Stimulated activated naive CD8-positive, alpha-beta T cell treated with anti-CD3 and anti-CD28 coated beads, Interleukin-15, amount 100 ng/mL, for 72 hours (primary cell): ENCODE measurements at regions not wholly inside any gene's neighbourhood (a gene's known extent, or its start where the extent isn't known, plus 50 kb on each side); places are given as distances from the start of the nearest gene placed in this dataset.
"Not testable (repeated sequence)": the region's sequence is repeated elsewhere in the genome, so short reads cannot be mapped to it uniquely, and the experiment has no call there.

ENCODE experiments used
- ATAC-seq: fragments of 150-1000 bp; cut with Tn5 transposase; 2 replicates; pipeline ENCODE4 v1.10.0; 2021; ENCODE audit warnings: mild to moderate bottlenecking, moderate library complexity
- DNase-seq, 2 donors: peaks; one replicate each; pipeline ENCODE4 v3.0.0; 2021 to 2022
- H3K27ac Mint-ChIP-seq, 2 donors: one replicate each; pipeline ENCODE4 v1.8.0; 2022; ENCODE audit warnings: mild to moderate bottlenecking in 2 of 2, mixed read lengths in 2 of 2, moderate library complexity in 2 of 2
- H3K27me3 Mint-ChIP-seq: one replicate; pipeline ENCODE4 v1.8.0; 2022; ENCODE audit warnings: mixed read lengths
- H3K4me1 Mint-ChIP-seq: one replicate; pipeline ENCODE4 v1.8.0; 2022; ENCODE audit warnings: mild to moderate bottlenecking, mixed read lengths
- H3K4me3 Mint-ChIP-seq, 2 donors: one replicate each; pipeline ENCODE4 v1.8.0; 2022; ENCODE audit warnings: mild to moderate bottlenecking in 2 of 2, mixed read lengths in 2 of 2, moderate library complexity in 1 of 2
- H3K9me3 Mint-ChIP-seq, 2 donors: one replicate each; pipeline ENCODE4 v1.8.0; 2022; ENCODE audit warnings: mixed read lengths in 2 of 2

DNA sequence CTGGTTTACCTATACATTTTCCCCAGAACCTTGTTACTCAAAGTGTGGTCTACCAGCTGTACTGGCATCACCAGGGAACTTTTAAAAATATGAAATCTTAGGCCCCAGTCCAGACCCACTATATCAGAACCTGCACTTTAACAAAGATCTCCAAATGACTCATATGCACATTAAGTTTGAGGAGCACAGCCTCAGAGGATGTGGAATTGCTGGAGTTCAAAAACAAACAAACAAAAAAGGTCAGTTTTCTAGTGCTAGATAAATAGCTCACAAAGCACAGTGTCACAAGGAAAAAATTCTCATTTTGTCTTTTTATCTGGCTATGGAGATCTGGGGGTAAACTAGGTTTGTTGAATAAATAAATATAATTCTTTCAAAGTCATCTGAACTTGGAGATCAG lies 68.9 kb upstream of the ANKRD55 start:
- DNase-seq (no peak), ATAC-seq (no peak)
- Mint-ChIP-seq H3K9me3 (peaks cover 9 to 10% of the 10 kb centered on the region in 2 donors), H3K27me3 (no peaks in the 10 kb centered on the region), H3K4me3 (no peak overlapping the region), H3K27ac (no peak overlapping the region), H3K4me1 (no peaks in the 10 kb centered on the region)

DNA sequence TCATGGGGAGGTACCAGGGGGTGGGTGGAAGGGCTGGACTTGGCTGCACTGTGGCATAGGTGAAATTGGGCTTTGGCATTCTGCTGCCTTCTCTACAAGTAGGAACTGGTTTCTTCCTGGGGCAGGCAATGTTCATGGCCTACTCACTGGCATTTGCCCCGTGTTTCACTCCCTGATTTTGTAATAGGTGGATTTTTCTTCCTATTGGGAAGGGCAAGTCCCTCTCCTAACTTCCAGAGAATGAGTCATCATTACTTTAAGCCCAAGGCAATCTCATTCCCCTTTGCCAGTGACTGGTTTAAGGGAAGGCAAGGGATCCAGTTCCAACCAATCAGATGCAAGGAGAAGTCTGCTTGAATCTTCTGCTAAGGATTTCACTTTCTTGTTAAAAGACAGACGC lies 67.9 kb upstream of the ANKRD55 start:
- H3K27ac Mint-ChIP-seq = no peak overlapping the region
- H3K27me3 Mint-ChIP-seq = no peaks in the 10 kb centered on the region
- DNase-seq (no peak), ATAC-seq (no peak)
- peaks cover 2 to 6% of the 10 kb centered on the region in 2 donors for H3K9me3 Mint-ChIP-seq
- H3K4me1 Mint-ChIP-seq = no peaks in the 10 kb centered on the region
- no peak overlapping the region for H3K4me3 Mint-ChIP-seq

DNA sequence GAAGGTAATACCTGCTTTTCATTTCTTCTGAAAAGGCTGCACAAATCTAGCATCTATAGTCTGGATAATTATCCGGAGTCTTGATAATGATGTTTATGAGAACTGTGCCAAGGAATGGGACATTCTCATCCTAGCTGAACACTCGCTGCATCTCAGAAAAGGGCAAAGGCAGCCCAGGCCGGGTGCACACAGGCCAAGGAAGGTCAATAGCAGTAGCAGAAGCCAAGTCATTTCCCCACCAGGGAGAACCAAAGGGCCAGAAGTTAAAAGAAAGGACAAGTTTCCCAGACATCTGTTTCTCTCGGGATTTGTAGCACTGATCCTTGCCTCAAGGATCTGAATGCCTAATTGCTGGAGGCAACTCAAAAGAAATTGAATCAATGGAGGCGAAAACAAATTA lies 66.1 kb upstream of the ANKRD55 start:
- DNase-seq = no peak
- Mint-ChIP-seq H3K27ac (no peak overlapping the region), H3K4me3 (no peak overlapping the region), H3K4me1 (no peaks in the 10 kb centered on the region), H3K9me3 (peaks cover 0 to 4% of the 10 kb centered on the region in 2 donors), H3K27me3 (no peaks in the 10 kb centered on the region)
- no peak for ATAC-seq

DNA sequence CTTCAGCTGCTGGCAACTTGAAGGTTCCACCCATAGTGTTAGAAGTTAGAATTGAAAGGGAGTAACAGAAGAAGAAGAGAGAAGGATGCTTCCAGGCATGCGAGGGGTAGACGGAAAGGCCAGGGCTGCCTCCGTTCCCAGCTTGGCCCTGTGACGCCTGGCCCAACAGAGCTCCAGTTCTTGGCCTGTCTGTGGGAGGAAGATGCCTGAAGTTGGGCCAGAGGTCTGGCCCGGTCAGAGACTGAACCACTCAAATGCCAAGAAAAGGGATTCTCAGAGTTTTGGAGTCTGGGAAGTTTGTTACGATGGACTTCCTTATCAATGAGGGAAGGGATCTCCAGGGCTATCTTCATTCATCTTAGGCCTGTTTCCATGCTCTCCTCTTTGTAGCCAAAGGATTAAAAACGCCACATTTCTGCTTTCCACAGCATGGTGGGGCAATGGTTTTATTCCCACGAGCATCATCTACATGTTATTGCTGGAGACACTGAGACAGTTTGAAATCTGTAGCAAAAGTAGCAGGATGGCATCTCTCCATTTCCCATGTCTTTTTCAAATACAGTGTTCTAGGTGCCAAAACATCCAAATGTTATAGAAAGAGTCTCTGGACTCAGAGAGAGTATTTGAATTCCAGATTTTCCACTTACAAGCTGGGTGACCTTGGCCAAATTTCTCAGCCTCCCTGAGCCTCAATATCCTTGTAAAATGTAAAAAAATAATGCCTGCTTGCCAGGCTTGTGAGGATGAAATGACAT lies 65.4 kb upstream of the ANKRD55 start:
- Mint-ChIP-seq H3K27me3 (no peaks in the 10 kb centered on the region), H3K9me3 (peaks cover 0 to 6% of the 10 kb centered on the region in 2 donors), H3K4me1 (no peaks in the 10 kb centered on the region), H3K4me3 (no peak overlapping the region), H3K27ac (no peak overlapping the region)
- no peak for ATAC-seq
- DNase-seq = no peak

DNA sequence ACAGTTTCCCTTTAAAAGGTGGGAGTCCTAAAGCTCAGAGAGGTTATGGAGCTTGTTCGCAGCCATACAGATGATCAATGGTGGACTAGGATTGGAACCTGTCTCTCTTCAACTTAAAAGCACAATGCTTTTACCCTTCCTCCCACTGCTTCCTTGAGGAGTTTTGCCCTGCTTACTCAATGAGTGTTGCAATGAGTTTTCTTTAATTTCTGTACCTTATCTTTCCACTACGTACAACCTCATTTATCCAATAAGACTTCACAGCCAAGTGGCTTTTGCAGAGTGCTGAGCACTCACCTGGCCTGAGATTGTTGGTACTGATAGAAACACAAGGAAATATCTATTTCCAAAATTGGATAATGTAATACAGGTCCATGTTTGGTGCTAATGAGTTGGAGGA lies 64.7 kb upstream of the ANKRD55 start:
- Mint-ChIP-seq H3K4me3 (no peak overlapping the region), H3K27me3 (no peaks in the 10 kb centered on the region), H3K9me3 (peaks cover 0 to 6% of the 10 kb centered on the region in 2 donors), H3K27ac (no peak overlapping the region), H3K4me1 (no peaks in the 10 kb centered on the region)
- no peak for DNase-seq
- no peak for ATAC-seq

DNA sequence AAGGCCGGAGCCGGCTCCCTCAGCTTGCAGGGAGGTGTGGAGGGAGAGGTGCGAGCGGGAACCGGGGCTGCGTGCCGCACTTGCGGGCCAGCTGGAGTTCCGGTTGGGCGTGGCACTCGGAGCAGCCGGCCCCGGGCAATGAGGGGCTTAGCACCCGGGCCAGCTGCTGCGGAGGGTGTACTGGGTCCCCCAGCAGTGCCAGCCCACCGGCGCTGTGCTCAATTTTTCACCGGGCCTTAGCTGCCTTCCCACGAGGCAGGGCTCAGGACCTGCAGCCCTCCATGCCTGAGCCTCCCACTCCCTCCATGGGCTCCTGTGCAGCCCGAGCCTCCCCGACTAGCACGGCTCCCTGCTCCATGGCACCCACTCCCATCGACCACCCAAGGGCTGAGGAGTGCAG lies 62.2 kb upstream of the ANKRD55 start:
- ATAC-seq, DNase-seq, H3K4me3 Mint-ChIP-seq, H3K9me3 Mint-ChIP-seq, H3K4me1 Mint-ChIP-seq, H3K27ac Mint-ChIP-seq, H3K27me3 Mint-ChIP-seq: not testable (repeated sequence)

DNA sequence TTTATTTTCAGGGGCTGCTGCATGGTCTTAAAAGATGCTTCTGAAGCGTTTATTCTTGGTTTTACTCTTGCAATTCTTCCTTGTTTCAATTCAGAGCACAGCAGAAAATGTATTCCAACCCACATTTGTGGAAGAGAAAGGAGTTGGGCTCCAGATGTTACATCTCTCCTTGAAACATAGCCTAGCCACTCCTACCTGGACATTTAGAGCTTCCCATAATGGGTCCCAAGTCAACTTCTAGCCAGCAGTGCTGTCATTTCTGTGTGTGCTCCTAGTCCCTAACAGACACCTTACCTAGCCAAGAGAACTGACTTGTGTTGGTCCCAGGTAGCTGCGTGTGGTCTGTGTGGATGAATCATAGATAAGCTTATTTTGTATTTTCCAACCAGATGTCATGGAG lies 61.2 kb upstream of the ANKRD55 start:
- Mint-ChIP-seq H3K27me3 (no peaks in the 10 kb centered on the region), H3K4me3 (no peak overlapping the region), H3K9me3 (peaks cover 0 to 6% of the 10 kb centered on the region in 2 donors), H3K4me1 (peaks cover 7% of the 10 kb centered on the region), H3K27ac (no peak overlapping the region)
- ATAC-seq = no peak
- DNase-seq = no peak

DNA sequence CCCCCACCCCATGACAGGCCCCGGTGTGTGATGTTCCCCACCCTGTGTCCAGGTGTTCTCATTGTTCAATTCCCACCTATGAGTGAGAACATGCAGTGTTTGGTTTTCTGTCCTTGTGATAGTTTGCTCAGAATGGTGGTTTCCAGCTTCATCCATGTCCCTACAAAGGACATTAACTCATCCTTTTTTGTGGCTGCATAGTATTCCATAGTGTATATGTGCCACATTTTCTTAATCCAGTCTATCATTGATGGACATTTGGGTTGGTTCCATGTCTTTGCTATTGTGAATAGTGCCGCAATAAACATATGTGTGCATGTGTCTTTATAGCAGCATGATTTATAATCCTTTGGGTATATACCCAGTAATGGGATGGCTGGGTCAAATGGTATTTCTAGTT lies 59.7 kb upstream of the ANKRD55 start:
- not testable (repeated sequence) for H3K4me3 Mint-ChIP-seq, H3K9me3 Mint-ChIP-seq, DNase-seq, H3K27me3 Mint-ChIP-seq, H3K27ac Mint-ChIP-seq, H3K4me1 Mint-ChIP-seq, ATAC-seq

DNA sequence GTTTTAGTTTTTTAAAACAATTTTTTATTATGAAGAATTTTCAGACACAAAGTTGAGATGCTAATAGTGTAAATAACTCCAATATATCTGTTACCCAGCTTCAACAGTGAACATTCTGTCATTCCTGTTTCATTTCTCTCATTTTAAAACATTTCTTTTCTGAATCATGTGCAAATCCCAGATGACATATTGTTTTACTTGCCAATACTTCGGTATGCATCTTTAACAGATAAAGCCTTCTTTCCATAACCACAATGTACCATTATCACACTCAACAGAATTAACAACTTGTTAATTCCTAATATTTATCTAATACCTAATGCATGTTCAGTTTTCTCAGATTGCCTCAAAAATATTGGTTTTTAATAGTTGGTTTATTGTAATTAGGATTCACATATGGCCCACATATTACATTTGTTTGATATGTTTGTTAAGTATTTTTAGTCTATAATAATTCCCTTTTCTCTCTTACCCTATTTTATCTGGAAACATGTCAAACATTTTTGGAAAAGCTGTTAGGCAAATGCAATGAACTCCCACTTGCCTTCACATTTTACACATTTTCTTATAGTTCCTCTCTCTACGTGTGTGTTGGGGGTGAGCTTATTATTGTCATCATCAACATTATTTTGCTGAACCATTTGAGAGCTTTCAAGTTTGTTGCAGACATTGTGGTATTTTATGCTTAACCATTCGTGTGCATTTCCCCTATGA lies 58.7 kb upstream of the ANKRD55 start:
- ATAC-seq = no peak
- no peak for DNase-seq
- Mint-ChIP-seq H3K9me3 (peaks cover 0 to 6% of the 10 kb centered on the region in 2 donors), H3K4me3 (no peak overlapping the region), H3K4me1 (peaks cover 7% of the 10 kb centered on the region), H3K27me3 (no peaks in the 10 kb centered on the region), H3K27ac (no peak overlapping the region)

DNA sequence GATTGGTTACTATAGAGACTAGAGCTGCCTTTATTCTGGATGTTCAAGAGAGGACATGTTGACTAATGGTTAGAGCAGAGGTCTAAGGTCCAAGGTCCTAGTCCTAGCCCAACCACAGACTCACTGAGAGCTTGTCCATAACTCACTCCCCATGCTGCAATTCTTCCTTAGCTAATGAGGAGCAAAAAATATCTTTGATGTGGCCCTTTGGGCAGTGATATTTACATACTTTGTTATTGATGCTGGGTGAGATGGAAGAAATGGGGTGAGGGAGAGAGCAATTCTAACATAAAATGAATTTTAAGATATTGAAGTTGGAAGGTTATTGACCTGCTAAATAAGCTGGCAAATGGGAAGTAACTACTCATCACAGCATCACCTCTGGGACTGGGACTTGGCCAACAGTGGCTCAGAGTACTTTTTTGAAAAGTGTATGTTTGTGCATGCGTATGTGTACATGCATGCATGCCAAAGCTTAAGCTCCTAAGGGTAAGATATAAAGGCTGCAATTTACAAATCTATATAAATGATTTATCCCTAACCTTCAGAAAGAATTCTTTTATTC lies 58.0 kb upstream of the ANKRD55 start:
- H3K27ac Mint-ChIP-seq = no peak overlapping the region

DNA sequence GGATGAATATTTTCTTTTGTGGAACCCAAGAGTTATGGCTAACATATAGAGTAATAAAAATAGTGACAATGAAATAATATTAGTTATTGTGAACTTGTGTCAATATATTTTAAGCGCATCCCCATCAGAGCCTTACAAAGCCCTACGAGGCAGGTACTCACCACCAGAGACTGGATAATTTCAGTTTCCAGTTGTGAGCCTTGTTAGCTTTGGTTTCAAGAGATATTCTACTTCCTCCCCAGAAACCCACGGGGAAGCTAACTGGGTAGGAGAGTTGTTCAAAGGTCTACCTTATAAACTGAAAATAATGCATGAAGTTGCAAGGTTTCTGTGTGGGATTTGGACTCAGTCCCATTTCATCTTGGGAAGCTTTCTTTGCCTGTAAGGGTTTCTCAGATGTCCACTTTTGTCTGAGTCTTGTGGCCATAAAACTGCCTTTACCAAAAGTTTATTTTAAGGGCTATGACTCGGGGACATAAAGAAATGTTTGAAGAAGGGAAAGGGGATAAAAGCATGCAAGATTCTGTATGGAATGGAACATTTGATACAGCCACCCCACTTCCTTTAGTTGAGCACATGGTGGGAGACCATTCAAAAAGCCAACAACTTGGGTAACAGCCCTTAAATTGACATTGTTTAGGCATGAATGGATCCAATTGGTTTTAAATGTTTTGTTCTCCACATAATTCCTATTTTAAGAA lies 57.4 kb upstream of the ANKRD55 start:
- no peak for DNase-seq
- Mint-ChIP-seq H3K27ac (no peak overlapping the region), H3K27me3 (no peaks in the 10 kb centered on the region), H3K4me1 (peaks cover 7% of the 10 kb centered on the region), H3K9me3 (peaks cover 0 to 6% of the 10 kb centered on the region in 2 donors), H3K4me3 (no peak overlapping the region)
- ATAC-seq = no peak

More for the DNA sequence above, 58.0 kb upstream of the ANKRD55 start:
- no peaks in the 10 kb centered on the region for H3K27me3 Mint-ChIP-seq
- peaks cover 0 to 6% of the 10 kb centered on the region in 2 donors for H3K9me3 Mint-ChIP-seq
- H3K4me3 Mint-ChIP-seq = no peak overlapping the region
- no peak for DNase-seq
- peaks cover 7% of the 10 kb centered on the region for H3K4me1 Mint-ChIP-seq
- ATAC-seq = no peak

DNA sequence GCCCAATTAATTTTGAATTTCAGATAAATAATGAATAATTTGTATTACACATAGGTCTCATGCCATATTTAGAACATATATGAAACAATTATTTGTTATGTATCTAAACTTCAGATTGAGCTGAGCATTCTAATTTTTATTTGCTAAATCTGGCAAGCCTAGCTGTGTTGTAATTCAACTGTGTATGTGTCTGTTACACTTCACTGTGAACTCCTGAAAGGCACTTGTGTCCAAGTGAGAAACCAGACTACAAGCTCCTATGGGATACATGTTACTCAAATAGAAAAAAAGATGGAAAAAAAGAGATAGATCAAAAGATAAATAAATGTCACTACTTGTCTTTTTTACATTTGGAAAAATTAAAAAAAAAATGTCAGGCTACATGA lies 56.5 kb upstream of the ANKRD55 start:
- no peak overlapping the region for H3K4me3 Mint-ChIP-seq
- DNase-seq = no peak
- no peaks in the 10 kb centered on the region for H3K27me3 Mint-ChIP-seq
- no peak for ATAC-seq
- no peak overlapping the region for H3K27ac Mint-ChIP-seq
- H3K9me3 Mint-ChIP-seq = peaks cover 0 to 6% of the 10 kb centered on the region in 2 donors
- H3K4me1 Mint-ChIP-seq = peaks cover 7% of the 10 kb centered on the region

DNA sequence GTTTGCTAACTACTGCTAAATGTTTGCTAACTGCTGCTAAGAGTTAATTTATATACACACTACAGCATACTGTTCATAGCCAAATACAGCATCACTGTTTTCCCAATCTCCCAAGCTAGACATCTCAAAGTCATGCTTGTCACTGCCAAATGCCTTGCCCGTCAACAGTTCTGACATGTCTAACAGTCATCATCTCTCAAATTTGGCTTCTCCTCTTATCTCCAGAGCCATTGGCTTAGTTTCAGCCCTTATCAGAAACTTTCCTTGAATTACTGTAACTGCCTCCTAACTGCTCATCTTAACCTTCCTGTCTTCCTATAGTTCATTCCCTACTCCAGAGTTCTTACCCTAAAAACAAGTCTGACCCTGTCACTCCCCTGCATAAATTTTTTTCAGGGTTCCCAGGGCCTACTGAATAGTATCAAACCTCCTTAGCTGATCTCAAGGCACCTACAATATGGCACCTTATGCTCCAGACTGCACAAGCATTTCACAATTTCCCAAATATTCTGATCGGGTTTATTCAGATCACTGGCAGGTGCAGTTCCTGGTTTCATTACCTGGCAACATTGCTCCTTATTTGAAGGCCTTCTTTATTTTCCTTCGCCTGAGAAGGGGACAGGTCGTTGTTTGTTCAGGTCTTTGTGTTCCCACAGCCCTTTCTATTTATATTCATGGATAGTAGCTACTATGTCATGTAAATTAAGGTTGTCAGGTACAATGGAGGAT lies 55.9 kb upstream of the ANKRD55 start:
- Mint-ChIP-seq H3K27me3 (no peaks in the 10 kb centered on the region), H3K9me3 (peaks cover 0 to under 1% of the 10 kb centered on the region in 2 donors), H3K4me3 (no peak overlapping the region), H3K27ac (no peak overlapping the region), H3K4me1 (peaks cover 7% of the 10 kb centered on the region)
- DNase-seq = no peak
- no peak for ATAC-seq

DNA sequence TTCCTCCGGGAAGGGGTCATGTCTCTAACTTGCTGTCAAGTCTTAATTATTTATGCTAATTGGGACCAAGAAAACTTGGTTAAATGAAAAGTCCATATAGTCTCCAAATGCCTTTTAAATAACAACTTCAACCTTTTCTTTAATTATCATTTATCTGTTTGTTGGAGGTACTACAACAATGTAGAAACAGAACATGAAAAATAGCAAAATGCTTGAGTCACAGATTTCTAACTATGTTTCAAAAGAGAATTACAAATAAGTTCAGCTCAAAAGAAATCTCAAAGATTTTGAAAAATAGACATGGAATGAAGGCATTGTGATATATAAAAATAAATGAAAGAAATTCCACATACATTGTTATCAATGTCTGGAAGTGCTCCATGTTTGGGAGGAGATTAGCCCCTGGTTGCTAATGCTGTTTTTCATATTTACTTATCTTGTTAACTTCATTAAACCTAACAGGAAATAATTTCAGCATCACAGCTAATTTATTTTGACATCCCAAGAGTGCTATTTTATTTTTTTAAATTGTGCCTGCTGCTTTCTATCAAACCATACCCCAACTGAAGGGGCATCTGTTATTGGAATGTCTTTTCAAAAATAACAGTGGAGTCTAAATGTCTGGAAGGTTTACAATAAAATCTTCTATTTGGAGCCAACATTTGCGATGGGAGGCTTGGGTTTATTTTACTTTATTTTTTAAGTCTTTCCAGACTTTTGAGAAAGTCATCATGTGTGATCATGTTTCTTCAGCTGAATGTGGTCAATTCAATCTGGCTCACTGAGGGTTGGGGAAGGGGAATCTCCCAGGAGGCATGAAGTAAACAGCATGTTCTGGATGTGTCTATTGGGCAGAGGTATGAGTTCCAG lies 53.1 kb upstream of the ANKRD55 start:
- DNase-seq = no peak
- Mint-ChIP-seq H3K4me1 (peaks cover 7% of the 10 kb centered on the region), H3K27ac (no peak overlapping the region), H3K4me3 (no peak overlapping the region), H3K27me3 (no peaks in the 10 kb centered on the region), H3K9me3 (no peaks in the 10 kb centered on the region)
- no peak for ATAC-seq
